ENCODE measurements at regions not wholly inside any gene's neighbourhood (a gene's known extent, or its start where the extent isn't known, plus 50 kb on each side); places are given as distances from the start of the nearest gene placed in this dataset.

DNA sequence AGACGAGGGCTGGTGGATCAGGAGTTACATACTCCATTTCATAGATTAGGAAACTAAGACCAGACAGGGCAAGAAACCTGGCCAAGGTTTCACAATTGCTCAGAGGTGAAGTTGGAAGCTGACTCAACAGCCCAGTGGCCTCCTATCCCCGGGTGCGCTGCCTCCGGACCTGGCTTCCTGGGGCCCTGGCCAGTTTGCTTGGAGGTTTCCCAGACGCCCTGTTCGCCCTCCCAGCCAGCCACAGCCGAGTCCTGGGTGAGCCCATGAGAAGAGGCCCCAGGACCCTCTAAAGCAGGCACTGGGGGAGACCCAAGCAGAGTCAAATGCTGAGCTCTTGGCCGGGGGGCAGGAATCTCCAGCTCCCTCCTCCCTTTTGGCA, 180.1 kb downstream of the ZBTB18 start:
- Histone ChIP-seq H3K9me3 (no peaks in the 10 kb centered on the region), H3K4me1 (peaks cover 0 to 9% (median 6%) of the 10 kb centered on the region in 4 donors), H3K4me3 (peak overlapping the region in 2 of 4 donors; percentile 29 to 34), H3K36me3 (no peaks in the 10 kb centered on the region), H3K27me3 (peaks cover 0 to 5% (median 0%) of the 10 kb centered on the region in 3 donors), H3K27ac (no peak overlapping the region)
- intact Hi-C loops (cut with DNase I), result no loop called here
- no peak for DNase-seq
- WGBS, 2 donors, result 65 to 76% methylated on average over 8 of the region's 8 CpGs
- no peak for TF ChIP-seq POLR2AphosphoS5 (IDR thresholded peaks at IDR 0.05)
- no peak for TF ChIP-seq CTCF (IDR thresholded peaks at IDR 0.05)
- no peak for TF ChIP-seq EP300 (IDR thresholded peaks at IDR 0.05)
- no peak for TF ChIP-seq POLR2A (IDR thresholded peaks at IDR 0.05)

- Histone ChIP-seq H3K4me3 (peak overlapping the region in 3 of 4 donors; percentile 8 to 34 (median 29)), H3K4me1 (peaks cover 0 to 9% (median 6%) of the 10 kb centered on the region in 4 donors), H3K36me3 (no peaks in the 10 kb centered on the region), H3K9me3 (no peaks in the 10 kb centered on the region), H3K27ac (no peak overlapping the region), H3K27me3 (peaks cover 0 to 5% (median 0%) of the 10 kb centered on the region in 3 donors)
- WGBS, 2 donors, result 35 to 62% methylated on average over 27 of the region's 27 CpGs
- intact Hi-C loops (cut with DNase I), result no loop called here
- no peak for DNase-seq
- TF ChIP-seq CTCF (IDR thresholded peaks at IDR 0.05) (no peak), EP300 (IDR thresholded peaks at IDR 0.05) (no peak), POLR2A (IDR thresholded peaks at IDR 0.05) (no peak), POLR2AphosphoS5 (IDR thresholded peaks at IDR 0.05) (no peak)
These were observed 180.7 kb downstream of the ZBTB18 start for GRCh38 chr1:244231572-244232315.

- intact Hi-C loops (cut with DNase I), result no loop called here
- DNase-seq, result no peak
- TF ChIP-seq POLR2AphosphoS5 (IDR thresholded peaks at IDR 0.05), result no peak
- TF ChIP-seq EP300 (IDR thresholded peaks at IDR 0.05), result no peak
- no peak for TF ChIP-seq CTCF (IDR thresholded peaks at IDR 0.05)
- no peak for TF ChIP-seq POLR2A (IDR thresholded peaks at IDR 0.05)
- WGBS, 2 donors, result 78 to 86% methylated on average over 15 of the region's 15 CpGs
- Histone ChIP-seq H3K4me3 (no peak overlapping the region), H3K36me3 (no peaks in the 10 kb centered on the region), H3K4me1 (peaks cover 0 to 9% (median 6%) of the 10 kb centered on the region in 4 donors), H3K27me3 (peaks cover 0 to 5% (median 0%) of the 10 kb centered on the region in 3 donors), H3K9me3 (no peaks in the 10 kb centered on the region), H3K27ac (no peak overlapping the region)
These were observed 183.0 kb downstream of the ZBTB18 start for GRCh38 chr1:244234009-244234643.

GRCh38 chr1:244235157-244235556, 184.1 kb downstream of the ZBTB18 start:
- Histone ChIP-seq H3K4me3 (no peak overlapping the region), H3K9me3 (no peaks in the 10 kb centered on the region), H3K27me3 (peaks cover 0 to 5% (median 0%) of the 10 kb centered on the region in 3 donors), H3K27ac (no peak overlapping the region), H3K36me3 (no peaks in the 10 kb centered on the region), H3K4me1 (peaks cover 0 to 9% (median 6%) of the 10 kb centered on the region in 4 donors)
- DNase-seq, result no peak
- intact Hi-C loops (cut with DNase I), result no loop called here
- 43 to 81% methylated on average over 2 of the region's 2 CpGs for WGBS, 2 donors
- TF ChIP-seq CTCF (IDR thresholded peaks at IDR 0.05) (no peak), EP300 (IDR thresholded peaks at IDR 0.05) (no peak), POLR2A (IDR thresholded peaks at IDR 0.05) (no peak), POLR2AphosphoS5 (IDR thresholded peaks at IDR 0.05) (no peak)
